Neutrophil (primary cell): ENCODE measurements at regions not wholly inside any gene's neighbourhood (a gene's known extent, or its start where the extent isn't known, plus 50 kb on each side); places are given as distances from the start of the nearest gene placed in this dataset.

Experiments used
- H3K27ac ChIP-seq: fragments of 200-600 bp; sonication (generic); 2 replicates; pipeline ENCODE4 v1.5.1; 2016; ENCODE audit warnings: mild to moderate bottlenecking, moderate library complexity
- H3K27me3 ChIP-seq: fragments of 200-600 bp; sonication (generic); 2 replicates; pipeline ENCODE4 v1.6.0; 2016; ENCODE audit warnings: mild to moderate bottlenecking
- H3K36me3 ChIP-seq: fragments of 200-600 bp; sonication (generic); 2 replicates; pipeline ENCODE4 v1.5.1; 2017
- H3K4me1 ChIP-seq, 2 experiments: fragments of 200-600 bp in 1 of 2; sonication (generic) in 1 of 2; 1 replicate in 1 of 2; 2 replicates in 1 of 2; pipeline versions ENCODE4 v1.5.1 to v1.6.1; 2013 to 2016; ENCODE audit warnings: low read depth in 1 of 2, low read length in 1 of 2, mild to moderate bottlenecking in 1 of 2, moderate library complexity in 1 of 2; ENCODE audit not compliant: control insufficient read depth in 1 of 2, insufficient read depth in 1 of 2
- H3K4me3 ChIP-seq, 2 experiments: fragments of 200-600 bp in 1 of 2; sonication (generic) in 1 of 2; 1 replicate in 1 of 2; 2 replicates in 1 of 2; pipeline ENCODE4 v1.5.1; 2013 to 2016; ENCODE audit warnings: low read depth in 1 of 2, low read length in 1 of 2, mild to moderate bottlenecking in 1 of 2, moderate library complexity in 1 of 2
- H3K9me3 ChIP-seq: fragments of 200-600 bp; sonication (generic); 2 replicates; pipeline ENCODE4 v1.5.1; 2016
- TF ChIP-seq, protein P1 (sequence below): fragments of 200-600 bp; sonication (generic); IDR thresholded peaks from 2 replicates; pipeline ENCODE4 v1.5.1; 2016; ENCODE audit warnings: antibody characterized with exemption

GRCh38 chr4:18847249-18847890, 825.8 kb upstream of the LCORL start:
- no peaks in the 10 kb centered on the region for H3K27me3 ChIP-seq
- H3K36me3 ChIP-seq, result no peaks in the 10 kb centered on the region
- TF ChIP-seq, protein P1, sequence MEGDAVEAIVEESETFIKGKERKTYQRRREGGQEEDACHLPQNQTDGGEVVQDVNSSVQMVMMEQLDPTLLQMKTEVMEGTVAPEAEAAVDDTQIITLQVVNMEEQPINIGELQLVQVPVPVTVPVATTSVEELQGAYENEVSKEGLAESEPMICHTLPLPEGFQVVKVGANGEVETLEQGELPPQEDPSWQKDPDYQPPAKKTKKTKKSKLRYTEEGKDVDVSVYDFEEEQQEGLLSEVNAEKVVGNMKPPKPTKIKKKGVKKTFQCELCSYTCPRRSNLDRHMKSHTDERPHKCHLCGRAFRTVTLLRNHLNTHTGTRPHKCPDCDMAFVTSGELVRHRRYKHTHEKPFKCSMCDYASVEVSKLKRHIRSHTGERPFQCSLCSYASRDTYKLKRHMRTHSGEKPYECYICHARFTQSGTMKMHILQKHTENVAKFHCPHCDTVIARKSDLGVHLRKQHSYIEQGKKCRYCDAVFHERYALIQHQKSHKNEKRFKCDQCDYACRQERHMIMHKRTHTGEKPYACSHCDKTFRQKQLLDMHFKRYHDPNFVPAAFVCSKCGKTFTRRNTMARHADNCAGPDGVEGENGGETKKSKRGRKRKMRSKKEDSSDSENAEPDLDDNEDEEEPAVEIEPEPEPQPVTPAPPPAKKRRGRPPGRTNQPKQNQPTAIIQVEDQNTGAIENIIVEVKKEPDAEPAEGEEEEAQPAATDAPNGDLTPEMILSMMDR, result no peak
- H3K27ac ChIP-seq, result no peak overlapping the region
- H3K4me1 ChIP-seq, result no peaks in the 10 kb centered on the region
- no peak overlapping the region for H3K4me3 ChIP-seq
- H3K9me3 ChIP-seq, result peaks cover 3% of the 10 kb centered on the region

DNA sequence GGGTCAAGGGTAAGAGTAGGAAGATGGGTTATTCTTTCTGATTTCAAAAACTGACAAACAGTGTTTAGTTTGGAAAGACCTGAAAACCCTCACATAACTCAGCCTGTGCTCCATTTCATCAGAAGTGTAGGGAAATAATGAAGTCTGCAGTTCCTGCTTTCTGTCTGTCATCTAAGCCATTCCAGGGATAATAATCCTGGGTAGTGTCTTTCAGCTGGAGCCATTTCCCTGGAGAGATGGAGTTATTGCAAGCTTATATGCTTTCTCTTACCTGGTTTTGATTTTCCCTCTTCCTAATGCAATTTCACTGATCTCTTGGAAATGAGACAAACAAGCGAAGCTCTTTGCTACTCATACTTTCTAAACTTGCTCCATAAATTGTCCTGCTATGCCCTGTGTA, 824.8 kb upstream of the LCORL start:
- Histone ChIP-seq H3K36me3 (no peaks in the 10 kb centered on the region), H3K9me3 (peaks cover 3% of the 10 kb centered on the region), H3K27me3 (no peaks in the 10 kb centered on the region), H3K4me1 (no peaks in the 10 kb centered on the region), H3K4me3 (no peak overlapping the region), H3K27ac (no peak overlapping the region)
- TF ChIP-seq, protein P1, result no peak

DNA sequence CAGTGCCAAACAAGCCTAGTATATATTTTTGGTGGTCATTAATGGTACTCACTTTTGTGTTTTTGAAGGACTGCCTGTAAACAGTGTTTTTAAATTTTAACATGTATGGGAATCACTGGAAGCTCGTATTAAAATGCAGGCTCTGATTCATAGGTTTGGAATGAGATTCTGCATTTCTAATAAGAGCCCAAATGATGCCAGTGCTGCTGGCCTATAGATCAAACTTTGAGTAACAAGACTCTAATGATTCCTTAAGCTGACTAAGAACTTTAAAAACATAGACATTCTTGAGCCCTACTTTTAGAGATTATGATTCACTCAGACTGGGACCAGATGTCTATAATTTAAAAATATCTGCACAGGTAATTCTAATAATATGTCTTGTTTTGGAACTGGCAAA, 823.2 kb upstream of the LCORL start:
- H3K4me3 ChIP-seq, result no peak overlapping the region
- H3K4me1 ChIP-seq, result no peaks in the 10 kb centered on the region
- H3K27me3 ChIP-seq, result no peaks in the 10 kb centered on the region
- H3K9me3 ChIP-seq, result no peaks in the 10 kb centered on the region
- no peak overlapping the region for H3K27ac ChIP-seq
- no peaks in the 10 kb centered on the region for H3K36me3 ChIP-seq
- TF ChIP-seq, protein P1, result no peak

- H3K36me3 ChIP-seq, result no peaks in the 10 kb centered on the region
- TF ChIP-seq, protein P1, result no peak
These were observed 820.9 kb upstream of the LCORL start for GRCh38 chr4:18842431-18842830.

GRCh38 chr4:18840481-18840880, 818.9 kb upstream of the LCORL start:
- TF ChIP-seq, protein P1, result no peak
- Histone ChIP-seq H3K36me3 (no peaks in the 10 kb centered on the region), H3K27me3 (no peaks in the 10 kb centered on the region), H3K4me3 (no peak overlapping the region), H3K4me1 (no peaks in the 10 kb centered on the region), H3K9me3 (no peaks in the 10 kb centered on the region), H3K27ac (no peak overlapping the region)

More at GRCh38 chr4:18842431-18842830, 820.9 kb upstream of the LCORL start:
- no peaks in the 10 kb centered on the region for H3K4me1 ChIP-seq
- H3K9me3 ChIP-seq, result no peaks in the 10 kb centered on the region
- H3K27ac ChIP-seq, result no peak overlapping the region
- no peak overlapping the region for H3K4me3 ChIP-seq
- no peaks in the 10 kb centered on the region for H3K27me3 ChIP-seq
